ENCODE measurements at regions not wholly inside any gene's neighbourhood (a gene's known extent, or its start where the extent isn't known, plus 50 kb on each side); places are given as distances from the start of the nearest gene placed in this dataset.

- TF ChIP-seq PATZ1 (CRISPR knock-in tag; IDR thresholded peaks at IDR 0.05; ENCODE audit: borderline replicate concordance), result no peak
- no peak for TF ChIP-seq ZNF8 (CRISPR knock-in tag; IDR thresholded peaks at IDR 0.05)
- TF ChIP-seq BACH2 (CRISPR knock-in tag; IDR thresholded peaks at IDR 0.05; ENCODE audit: borderline replicate concordance), result no peak
- TF ChIP-seq TOX (CRISPR knock-in tag; IDR thresholded peaks at IDR 0.05; ENCODE audit: borderline replicate concordance), result no peak
- no peak for TF ChIP-seq ZNF70 (CRISPR knock-in tag; IDR thresholded peaks at IDR 0.05)
Observed at GRCh38 chr20:50417484-50418235, 92.5 kb upstream of the PTPN1 start (continued).

- TF ChIP-seq ISL1 (CRISPR knock-in tag; IDR thresholded peaks at IDR 0.05) (no peak), PPARA (CRISPR knock-in tag; IDR thresholded peaks at IDR 0.05; ENCODE audit: borderline replicate concordance) (no peak), ZNF565 (CRISPR knock-in tag; conservative IDR thresholded peaks at IDR 0.05; ENCODE audit: low read depth) (no peak), TCF4 (CRISPR knock-in tag; IDR thresholded peaks at IDR 0.05; ENCODE audit: borderline replicate concordance) (no peak)
- no peak for ATAC-seq
Observed at GRCh38 chr20:50418890-50419642, 91.1 kb upstream of the PTPN1 start.

GRCh38 chr20:50420380-50420779 lies 89.8 kb upstream of the PTPN1 start:
- TF ChIP-seq ISL1 (CRISPR knock-in tag; IDR thresholded peaks at IDR 0.05), result no peak
- no peak for TF ChIP-seq ZC3H10 (CRISPR knock-in tag; IDR thresholded peaks at IDR 0.05)
- no peak for TF ChIP-seq BACH2 (CRISPR knock-in tag; IDR thresholded peaks at IDR 0.05; ENCODE audit: borderline replicate concordance)
- TF ChIP-seq OSR1 (CRISPR knock-in tag; IDR thresholded peaks at IDR 0.05), result no peak
- no peak for TF ChIP-seq TSHZ2 (CRISPR knock-in tag; IDR thresholded peaks at IDR 0.05)
- TF ChIP-seq ZNF8 (CRISPR knock-in tag; IDR thresholded peaks at IDR 0.05), result no peak
- no peak for TF ChIP-seq TOX (CRISPR knock-in tag; IDR thresholded peaks at IDR 0.05; ENCODE audit: borderline replicate concordance)
- TF ChIP-seq SNAI2 (CRISPR knock-in tag; IDR thresholded peaks at IDR 0.05), result no peak
- TF ChIP-seq ESRRG (CRISPR knock-in tag; IDR thresholded peaks at IDR 0.05), result no peak
- no peak for TF ChIP-seq PPARA (CRISPR knock-in tag; IDR thresholded peaks at IDR 0.05; ENCODE audit: borderline replicate concordance)
- TF ChIP-seq CSDC2 (CRISPR knock-in tag; IDR thresholded peaks at IDR 0.05), result no peak
- no peak for TF ChIP-seq RARB (CRISPR knock-in tag; IDR thresholded peaks at IDR 0.05)
- no peak for TF ChIP-seq TCF4 (CRISPR knock-in tag; IDR thresholded peaks at IDR 0.05; ENCODE audit: borderline replicate concordance)
- TF ChIP-seq ZFP3 (CRISPR knock-in tag; IDR thresholded peaks at IDR 0.05), result no peak
- TF ChIP-seq ZNF565 (CRISPR knock-in tag; conservative IDR thresholded peaks at IDR 0.05; ENCODE audit: low read depth), result no peak
- no peak for TF ChIP-seq PATZ1 (CRISPR knock-in tag; IDR thresholded peaks at IDR 0.05; ENCODE audit: borderline replicate concordance)
- no peak for TF ChIP-seq CREB5 (CRISPR knock-in tag; IDR thresholded peaks at IDR 0.05; ENCODE audit: low read depth)
- ATAC-seq, result no peak

Data from SK-N-SH treated with all-trans-retinoic acid at 6 μM for 48 hours (cell line).